ENCODE measurements at regions not wholly inside any gene's neighbourhood (a gene's known extent, or its start where the extent isn't known, plus 50 kb on each side); places are given as distances from the start of the nearest gene placed in this dataset.

GRCh38 chr6:121800047-121800446 is 364.6 kb downstream of the GJA1 start:
- H3K4me1 ChIP-seq: peaks cover 0 to 13% (median 7%) of the 10 kb centered on the region in 4 donors
- 100% methylated on average over 1 of the region's 1 CpG for WGBS
- peaks cover 0 to 4% (median 2%) of the 10 kb centered on the region in 4 donors for H3K9me3 ChIP-seq
- H3K36me3 ChIP-seq: no peaks in the 10 kb centered on the region
- DNase-seq (ENCODE audit: extremely low spot score): no peak
- intact Hi-C loops (cut with DNase I): no loop called here
- no peak overlapping the region for H3K4me3 ChIP-seq
- no peak overlapping the region for H3K27ac ChIP-seq (replicated peaks in 1 of 4)
- TF ChIP-seq EP300 (IDR thresholded peaks at IDR 0.05) (no peak), POLR2A (IDR thresholded peaks at IDR 0.05; ENCODE audit: low read depth) (no peak), POLR2AphosphoS5 (IDR thresholded peaks at IDR 0.05) (no peak)
- TF ChIP-seq, protein P1, sequence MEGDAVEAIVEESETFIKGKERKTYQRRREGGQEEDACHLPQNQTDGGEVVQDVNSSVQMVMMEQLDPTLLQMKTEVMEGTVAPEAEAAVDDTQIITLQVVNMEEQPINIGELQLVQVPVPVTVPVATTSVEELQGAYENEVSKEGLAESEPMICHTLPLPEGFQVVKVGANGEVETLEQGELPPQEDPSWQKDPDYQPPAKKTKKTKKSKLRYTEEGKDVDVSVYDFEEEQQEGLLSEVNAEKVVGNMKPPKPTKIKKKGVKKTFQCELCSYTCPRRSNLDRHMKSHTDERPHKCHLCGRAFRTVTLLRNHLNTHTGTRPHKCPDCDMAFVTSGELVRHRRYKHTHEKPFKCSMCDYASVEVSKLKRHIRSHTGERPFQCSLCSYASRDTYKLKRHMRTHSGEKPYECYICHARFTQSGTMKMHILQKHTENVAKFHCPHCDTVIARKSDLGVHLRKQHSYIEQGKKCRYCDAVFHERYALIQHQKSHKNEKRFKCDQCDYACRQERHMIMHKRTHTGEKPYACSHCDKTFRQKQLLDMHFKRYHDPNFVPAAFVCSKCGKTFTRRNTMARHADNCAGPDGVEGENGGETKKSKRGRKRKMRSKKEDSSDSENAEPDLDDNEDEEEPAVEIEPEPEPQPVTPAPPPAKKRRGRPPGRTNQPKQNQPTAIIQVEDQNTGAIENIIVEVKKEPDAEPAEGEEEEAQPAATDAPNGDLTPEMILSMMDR (IDR thresholded peaks at IDR 0.05): no peak
- no peaks in the 10 kb centered on the region for H3K27me3 ChIP-seq

DNA sequence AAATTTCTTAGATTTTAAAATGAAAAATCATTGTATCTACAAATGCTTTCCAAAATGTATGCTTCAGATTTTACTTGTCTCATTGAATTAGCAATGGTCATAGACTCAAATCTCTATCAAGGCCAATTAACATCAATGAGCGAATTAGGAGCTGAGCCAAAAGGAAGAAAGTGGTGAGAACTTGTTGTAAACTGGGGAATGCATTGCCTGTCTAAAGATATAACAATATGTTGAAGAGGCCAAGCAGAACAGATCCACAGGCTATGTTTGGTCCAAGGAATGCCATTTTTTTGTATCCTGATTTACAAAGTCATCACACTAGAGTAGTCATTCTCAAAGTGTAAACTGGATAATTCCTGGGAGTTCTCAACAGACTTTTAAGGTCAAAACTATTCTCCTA is 370.7 kb downstream of the GJA1 start:
- peaks cover 0 to 13% (median 3%) of the 10 kb centered on the region in 4 donors for H3K4me1 ChIP-seq
- 92% methylated on average over 1 of the region's 1 CpG for WGBS
- H3K9me3 ChIP-seq: no peaks in the 10 kb centered on the region
- DNase-seq (ENCODE audit: extremely low spot score): no peak
- no peak overlapping the region for H3K27ac ChIP-seq (replicated peaks in 1 of 4)
- H3K4me3 ChIP-seq: no peak overlapping the region
- intact Hi-C loops (cut with DNase I): no loop called here
- no peaks in the 10 kb centered on the region for H3K36me3 ChIP-seq
- TF ChIP-seq EP300 (IDR thresholded peaks at IDR 0.05) (no peak), POLR2AphosphoS5 (IDR thresholded peaks at IDR 0.05) (no peak), POLR2A (IDR thresholded peaks at IDR 0.05; ENCODE audit: low read depth) (no peak)
- TF ChIP-seq, protein P1 (IDR thresholded peaks at IDR 0.05): no peak
- H3K27me3 ChIP-seq: no peaks in the 10 kb centered on the region

DNA sequence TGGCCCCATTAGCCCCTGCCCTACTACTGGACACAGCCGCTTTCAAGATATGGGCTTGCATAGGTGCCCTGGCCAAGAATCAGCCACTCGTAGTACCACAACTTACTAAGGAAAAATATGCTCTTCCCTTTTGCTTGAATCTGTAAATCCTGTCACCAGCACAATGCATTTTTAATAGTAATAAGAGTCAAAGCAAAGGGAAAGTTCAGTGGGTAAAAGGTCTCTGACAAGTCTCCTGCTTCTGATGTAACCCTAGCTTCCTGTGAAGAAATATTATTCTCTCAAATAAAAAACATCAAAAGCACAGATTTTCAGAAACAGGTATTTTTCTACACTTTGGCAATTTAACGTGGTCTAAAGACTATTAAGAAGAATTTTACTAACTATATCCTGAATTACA is 373.8 kb downstream of the GJA1 start:
- Histone ChIP-seq H3K27me3 (no peaks in the 10 kb centered on the region), H3K27ac (replicated peaks in 1 of 4) (no peak overlapping the region), H3K4me3 (no peak overlapping the region), H3K9me3 (no peaks in the 10 kb centered on the region), H3K36me3 (no peaks in the 10 kb centered on the region), H3K4me1 (peaks cover 0 to 20% (median 3%) of the 10 kb centered on the region in 4 donors)
- TF ChIP-seq POLR2A (IDR thresholded peaks at IDR 0.05; ENCODE audit: low read depth) (no peak), POLR2AphosphoS5 (IDR thresholded peaks at IDR 0.05) (no peak), EP300 (IDR thresholded peaks at IDR 0.05) (no peak)
- TF ChIP-seq, protein P1 (IDR thresholded peaks at IDR 0.05): no peak
- WGBS: 89% methylated on average over 3 of the region's 3 CpGs
- intact Hi-C loops (cut with DNase I): no loop called here
- no peak for DNase-seq (ENCODE audit: extremely low spot score)

DNA sequence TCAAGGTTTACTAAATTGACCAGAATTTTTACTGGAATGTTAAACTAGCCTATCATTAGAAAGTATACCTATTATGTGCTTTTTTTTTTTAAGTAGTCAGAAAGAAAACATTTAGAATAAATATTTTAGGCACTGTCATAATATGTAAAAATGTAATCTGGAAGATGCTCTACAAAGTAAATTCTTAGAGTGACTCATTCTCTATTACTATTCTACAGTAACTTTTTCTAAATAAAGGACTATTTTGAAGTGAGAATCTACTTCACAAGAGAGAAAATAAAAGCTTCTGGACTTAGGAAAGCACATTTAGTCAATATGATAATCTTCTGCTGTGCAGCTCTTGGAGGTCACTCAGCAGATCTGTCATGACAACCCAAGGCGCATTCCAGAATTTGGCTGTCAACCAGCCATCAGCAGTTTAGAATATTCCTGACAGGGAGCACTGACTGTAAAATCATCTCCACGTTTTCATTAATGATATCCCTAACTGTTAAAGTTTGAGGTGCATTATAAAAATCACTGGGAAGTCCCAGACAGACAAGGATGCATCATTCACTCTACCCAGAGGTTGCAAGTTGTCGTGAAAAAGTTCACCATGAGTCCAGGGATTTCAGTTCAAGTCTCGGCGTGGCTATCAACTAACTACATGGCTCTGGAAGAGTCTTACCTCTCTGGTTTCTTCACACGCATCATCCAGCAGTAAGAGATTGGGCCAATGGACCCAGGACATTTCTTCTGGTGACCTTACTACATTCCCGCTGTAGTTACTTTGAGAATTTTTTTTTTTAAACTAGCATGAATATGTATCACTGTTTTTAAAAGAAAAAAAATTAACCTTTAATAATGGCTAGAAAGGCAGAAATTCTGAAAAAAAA is 374.9 kb downstream of the GJA1 start:
- no peak for DNase-seq (ENCODE audit: extremely low spot score)
- H3K36me3 ChIP-seq: no peaks in the 10 kb centered on the region
- no peak overlapping the region for H3K4me3 ChIP-seq
- H3K27ac ChIP-seq (replicated peaks in 1 of 4): no peak overlapping the region
- intact Hi-C loops (cut with DNase I): no loop called here
- no peaks in the 10 kb centered on the region for H3K27me3 ChIP-seq
- 80% methylated on average over 7 of the region's 7 CpGs for WGBS
- TF ChIP-seq, protein P1 (IDR thresholded peaks at IDR 0.05): no peak
- no peak for TF ChIP-seq EP300 (IDR thresholded peaks at IDR 0.05)
- no peak for TF ChIP-seq POLR2A (IDR thresholded peaks at IDR 0.05; ENCODE audit: low read depth)
- TF ChIP-seq POLR2AphosphoS5 (IDR thresholded peaks at IDR 0.05): no peak
- H3K4me1 ChIP-seq: peaks cover 0 to 20% (median 3%) of the 10 kb centered on the region in 4 donors
- no peaks in the 10 kb centered on the region for H3K9me3 ChIP-seq
